Lower leg skin (tissue), 3 donors: ENCODE measurements at regions not wholly inside any gene's neighbourhood (a gene's known extent, or its start where the extent isn't known, plus 50 kb on each side); places are given as distances from the start of the nearest gene placed in this dataset.

Experiments used
- POLR2A ChIP-seq, 2 donors: fragments of 450-650 bp; IDR thresholded peaks; one replicate each; pipeline ENCODE4 v1.6.1; 2016 to 2017; ENCODE audit warnings: antibody characterized with exemption in 2 of 2, mild to moderate bottlenecking in 1 of 2, moderate library complexity in 1 of 2
- TF ChIP-seq, protein P1 (sequence below), 3 donors: fragments of 450-650 bp; IDR thresholded peaks; one replicate each; pipeline ENCODE4 v1.5.1; 2016; ENCODE audit warnings: antibody characterized with exemption in 3 of 3, mild to moderate bottlenecking in 3 of 3, moderate library complexity in 2 of 3

DNA sequence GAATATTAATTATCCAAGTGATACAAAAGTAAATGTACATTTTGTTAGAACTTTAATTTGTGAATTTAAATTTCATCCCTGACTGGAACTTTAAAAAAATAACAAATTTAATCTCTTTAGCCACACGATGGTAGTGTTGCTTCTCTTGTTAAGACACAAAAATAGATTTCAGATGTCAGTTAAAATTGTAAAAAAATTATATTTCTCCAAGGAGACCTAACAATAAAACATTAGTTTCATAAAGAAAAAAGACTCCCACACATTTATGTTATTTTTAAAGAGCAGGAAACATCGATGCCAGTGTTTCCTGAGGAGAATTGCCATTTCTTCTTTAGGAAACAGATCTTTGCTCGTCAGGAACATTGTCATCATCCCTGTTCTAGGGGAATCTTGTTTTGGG is 74.0 kb upstream of the DEPDC1 start:
- TF ChIP-seq, protein P1, sequence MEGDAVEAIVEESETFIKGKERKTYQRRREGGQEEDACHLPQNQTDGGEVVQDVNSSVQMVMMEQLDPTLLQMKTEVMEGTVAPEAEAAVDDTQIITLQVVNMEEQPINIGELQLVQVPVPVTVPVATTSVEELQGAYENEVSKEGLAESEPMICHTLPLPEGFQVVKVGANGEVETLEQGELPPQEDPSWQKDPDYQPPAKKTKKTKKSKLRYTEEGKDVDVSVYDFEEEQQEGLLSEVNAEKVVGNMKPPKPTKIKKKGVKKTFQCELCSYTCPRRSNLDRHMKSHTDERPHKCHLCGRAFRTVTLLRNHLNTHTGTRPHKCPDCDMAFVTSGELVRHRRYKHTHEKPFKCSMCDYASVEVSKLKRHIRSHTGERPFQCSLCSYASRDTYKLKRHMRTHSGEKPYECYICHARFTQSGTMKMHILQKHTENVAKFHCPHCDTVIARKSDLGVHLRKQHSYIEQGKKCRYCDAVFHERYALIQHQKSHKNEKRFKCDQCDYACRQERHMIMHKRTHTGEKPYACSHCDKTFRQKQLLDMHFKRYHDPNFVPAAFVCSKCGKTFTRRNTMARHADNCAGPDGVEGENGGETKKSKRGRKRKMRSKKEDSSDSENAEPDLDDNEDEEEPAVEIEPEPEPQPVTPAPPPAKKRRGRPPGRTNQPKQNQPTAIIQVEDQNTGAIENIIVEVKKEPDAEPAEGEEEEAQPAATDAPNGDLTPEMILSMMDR (IDR thresholded peaks at IDR 0.05): no peak
- TF ChIP-seq POLR2A (IDR thresholded peaks at IDR 0.05): no peak
